Hematopoietic multipotent progenitor cell treated with erythropoietin and hydrocortisone succinate and interleukin-3 and kit ligand, for 6 days (in vitro differentiated cells): ENCODE measurements at regions not wholly inside any gene's neighbourhood (a gene's known extent, or its start where the extent isn't known, plus 50 kb on each side); places are given as distances from the start of the nearest gene placed in this dataset.

ENCODE experiments used
- DNase-seq: peaks from one replicate; pipeline ENCODE4 v3.0.0-alpha.2; 2015

DNA sequence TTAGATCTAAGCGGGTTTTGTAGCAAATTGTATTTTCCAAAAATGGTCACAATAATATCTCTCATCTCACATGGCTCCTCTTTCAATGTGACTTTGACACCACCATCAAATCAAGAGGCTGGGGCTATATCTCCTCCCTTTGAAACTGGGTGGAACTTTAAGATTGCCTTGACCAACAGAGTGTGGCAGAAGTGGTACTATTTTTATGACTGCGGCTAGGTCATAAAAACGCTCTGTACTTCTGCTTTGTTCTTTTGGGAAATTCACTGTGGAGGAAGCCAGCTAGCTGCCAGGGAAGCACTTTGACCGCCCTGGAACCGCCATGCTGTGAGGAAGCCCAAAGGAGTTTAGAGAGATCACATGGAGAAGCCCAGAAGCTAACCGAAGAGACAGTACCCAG is 50.7 kb upstream of the ACOT11 start:
- DNase-seq = no peak

DNA sequence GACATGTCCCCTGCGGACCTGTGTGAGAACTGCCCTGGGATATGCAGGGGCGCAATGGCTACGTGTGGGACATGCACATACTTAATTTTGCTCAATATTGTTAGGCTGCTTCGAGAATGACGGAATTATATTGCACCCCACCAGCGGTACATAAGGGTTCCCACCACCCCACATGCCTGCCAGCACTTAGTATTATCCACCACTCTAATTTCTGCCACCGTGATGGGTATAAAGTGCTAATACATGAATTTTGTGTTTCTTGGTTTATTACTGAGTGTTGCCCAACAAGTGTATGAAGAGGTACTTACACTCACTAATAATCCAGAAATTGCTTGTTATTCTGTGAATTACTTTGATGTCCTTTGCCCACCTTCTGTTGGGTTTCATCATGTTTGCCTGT is 52.1 kb upstream of the ACOT11 start:
- no peak for DNase-seq

DNA sequence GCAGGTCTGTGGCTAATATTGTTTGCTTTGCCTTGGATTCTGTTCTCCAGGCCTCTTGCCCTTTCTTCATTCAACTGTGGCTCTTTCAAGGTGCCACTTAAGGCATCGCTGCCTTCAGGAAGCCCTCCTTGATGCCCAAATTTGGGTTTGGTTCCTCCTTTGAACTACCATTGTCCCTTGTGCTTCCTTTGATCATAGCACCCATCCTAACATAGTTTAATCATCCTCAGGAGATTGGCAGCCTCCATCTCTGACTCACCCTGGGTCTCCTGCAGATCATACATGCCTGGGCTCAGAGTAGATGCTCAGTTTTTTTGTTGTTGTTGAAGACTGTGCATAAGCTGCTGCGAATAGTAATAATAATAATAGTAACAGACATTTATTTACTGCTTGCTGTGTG is 54.4 kb upstream of the ACOT11 start:
- no peak for DNase-seq

DNA sequence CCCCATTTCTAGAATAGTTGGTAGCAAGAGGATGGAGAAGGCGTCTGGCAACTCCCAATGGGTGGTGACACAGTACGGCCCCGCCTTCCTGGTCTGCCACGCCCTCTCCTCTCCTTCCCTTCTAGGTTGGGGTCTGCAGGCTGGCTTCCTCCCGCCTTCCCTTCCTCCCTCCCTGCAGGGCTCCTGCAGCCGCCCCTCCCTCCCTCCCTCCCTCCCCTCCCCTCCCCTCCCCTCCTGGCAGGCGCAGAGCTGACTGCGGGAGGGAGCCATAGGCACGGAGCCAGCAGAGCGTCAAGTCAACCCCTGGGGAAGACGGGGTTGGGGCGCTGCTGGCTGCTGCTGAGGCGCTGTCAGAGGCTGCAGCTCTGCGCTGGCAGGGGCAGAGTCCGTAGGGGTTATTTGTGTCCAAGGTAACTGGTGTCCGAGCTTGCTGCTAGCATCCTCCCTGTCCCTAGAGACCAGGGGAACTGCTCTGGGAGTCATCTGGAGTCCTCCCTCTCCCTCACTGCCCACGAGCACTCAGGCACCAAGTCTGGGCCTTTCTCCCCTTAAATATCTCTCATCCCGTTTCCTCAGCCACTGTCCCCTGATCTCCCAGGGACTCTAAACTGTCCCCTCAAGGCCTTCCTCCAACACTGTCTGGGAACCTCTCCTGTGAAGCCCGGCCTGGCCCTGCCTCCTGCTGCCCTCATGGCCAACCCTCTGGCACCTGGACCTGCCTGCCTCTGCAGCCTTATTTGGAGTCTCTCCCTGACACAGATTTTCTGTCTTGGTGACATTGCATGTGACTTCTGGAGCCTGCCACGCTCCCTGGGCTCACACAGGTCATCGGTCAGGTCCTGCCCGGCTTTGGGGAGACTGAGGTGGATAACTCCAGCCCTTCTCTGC is 57.4 kb upstream of the ACOT11 start:
- peak; percentile 67 for DNase-seq

DNA sequence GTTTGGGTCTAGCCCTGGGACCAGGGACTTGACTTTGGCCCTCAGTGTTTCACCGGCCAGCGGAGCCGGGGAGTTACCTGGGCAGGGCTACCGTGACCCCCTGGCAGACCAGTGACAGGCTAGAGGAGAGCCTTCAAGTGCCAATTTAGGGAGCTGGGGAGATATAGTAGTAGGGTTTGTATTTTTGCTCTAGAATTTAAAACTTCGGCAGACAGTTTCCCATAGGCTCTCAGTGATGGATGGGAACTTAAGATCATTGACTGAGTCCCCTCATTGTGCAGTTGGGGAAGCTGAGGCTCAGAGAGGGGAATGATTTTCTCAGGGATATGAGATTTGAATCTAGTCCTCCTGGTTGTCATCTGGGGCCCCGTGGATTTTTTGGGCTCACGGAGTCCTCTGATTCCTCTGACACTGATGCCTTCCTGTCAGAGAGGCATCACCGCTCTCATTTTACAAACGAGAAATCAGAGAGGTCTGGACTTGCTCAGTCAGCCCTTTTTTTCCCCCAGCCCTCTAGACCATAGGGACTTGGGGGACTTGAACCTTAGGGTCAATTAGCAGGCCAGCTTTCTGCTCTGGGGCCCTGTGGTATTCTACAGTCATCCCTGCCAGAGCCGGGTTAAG is 58.3 kb upstream of the ACOT11 start:
- no peak for DNase-seq

DNA sequence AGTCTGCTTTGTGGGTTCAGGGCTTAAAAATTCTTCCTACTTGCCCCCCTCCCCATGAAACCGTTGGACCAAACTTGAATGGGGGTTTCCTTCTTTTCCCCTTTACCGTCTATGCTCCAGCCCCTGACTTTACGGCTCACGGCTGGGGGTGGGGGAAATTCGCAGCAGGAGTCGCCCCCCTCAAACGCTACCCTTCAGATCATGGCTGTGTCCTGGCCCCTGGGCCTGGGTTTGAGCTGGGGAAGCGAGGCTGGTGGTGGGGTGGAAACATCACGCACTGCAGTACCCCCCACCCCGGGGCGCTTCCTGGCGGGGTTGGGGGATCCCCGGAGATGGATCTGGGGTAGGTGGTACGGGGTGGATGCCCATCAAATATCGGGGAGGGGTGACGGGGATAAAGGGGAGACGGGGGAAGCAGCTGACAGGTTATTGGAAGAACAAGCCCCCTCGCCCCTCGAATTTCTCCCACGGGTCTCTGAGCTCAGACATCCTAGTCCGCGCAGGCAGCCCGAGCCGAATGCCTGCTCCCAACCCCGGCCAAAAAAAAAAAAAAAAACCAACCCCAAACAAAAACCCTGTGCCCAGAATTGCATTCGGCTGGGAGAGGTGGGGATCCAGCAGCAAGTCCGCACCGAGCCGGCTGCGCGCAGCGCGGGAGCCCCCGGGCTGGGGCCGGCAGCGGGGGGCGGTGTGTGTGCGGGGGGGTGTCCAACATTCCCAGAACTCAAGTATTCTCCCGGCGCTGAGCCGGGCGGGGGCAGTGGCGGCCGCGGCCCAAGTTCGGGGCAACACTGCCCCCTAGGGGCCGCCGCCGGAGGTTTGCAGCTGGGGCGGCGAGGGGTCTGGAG is 59.0 kb upstream of the ACOT11 start:
- peak; percentile 82 for DNase-seq

DNA sequence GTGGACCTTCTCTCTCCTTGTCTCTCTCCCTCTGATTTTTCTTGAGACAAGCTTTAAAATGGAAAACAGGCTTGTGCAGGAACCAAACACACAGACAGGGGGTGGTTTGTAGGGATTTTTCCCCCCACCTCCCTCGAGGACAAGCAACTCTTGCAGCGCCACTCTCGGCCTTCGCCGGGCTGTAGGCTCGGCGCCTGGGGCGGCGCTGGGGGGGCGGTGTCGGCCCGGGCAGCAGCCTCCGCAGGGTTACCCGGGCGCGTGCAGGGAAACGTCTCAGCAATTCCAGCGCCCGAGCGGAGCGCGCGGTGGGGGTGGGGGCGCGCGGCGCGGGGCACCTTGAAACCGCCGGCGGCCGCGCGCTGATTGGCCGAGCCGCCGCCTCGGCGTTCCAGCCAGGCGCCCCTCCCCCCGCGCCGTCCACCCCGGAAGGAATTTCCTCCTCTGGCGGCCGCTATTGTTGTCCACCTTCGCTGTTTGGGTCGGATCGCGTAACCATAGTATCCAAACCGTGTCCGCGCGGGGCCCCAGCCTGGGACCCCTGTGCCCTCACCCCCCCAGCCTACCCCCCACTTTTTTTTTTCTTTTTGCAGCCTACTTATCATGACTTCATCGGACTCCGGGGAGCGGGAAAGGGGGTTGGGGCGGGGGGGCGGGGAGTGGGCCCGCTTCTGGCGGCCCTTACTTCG is 59.8 kb upstream of the ACOT11 start:
- DNase-seq = peak; percentile 91

DNA sequence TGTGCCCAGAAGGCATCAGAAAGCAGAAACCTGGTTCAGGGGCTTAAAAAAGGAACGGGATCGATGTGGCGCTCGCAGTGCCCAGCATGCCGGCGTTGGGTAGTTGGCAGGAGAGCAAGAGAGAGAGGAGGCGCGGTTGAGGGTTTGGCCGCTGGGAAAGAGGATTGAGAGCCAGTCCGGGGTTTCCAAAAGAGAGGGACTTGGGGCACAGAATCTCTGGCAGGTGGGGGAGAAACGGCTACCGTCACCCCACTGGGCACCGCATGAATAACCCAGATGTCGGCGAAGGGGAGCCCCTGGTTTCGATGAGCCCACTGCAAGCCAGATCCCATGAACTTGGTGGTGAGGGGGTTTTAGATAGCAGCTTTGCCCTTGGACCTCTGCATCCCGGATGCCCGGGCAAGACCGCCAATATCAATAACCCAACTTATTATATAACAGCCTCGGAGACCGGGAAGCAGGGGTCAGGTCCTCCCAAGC is 60.4 kb upstream of the ACOT11 start:
- DNase-seq = peak; percentile 59

DNA sequence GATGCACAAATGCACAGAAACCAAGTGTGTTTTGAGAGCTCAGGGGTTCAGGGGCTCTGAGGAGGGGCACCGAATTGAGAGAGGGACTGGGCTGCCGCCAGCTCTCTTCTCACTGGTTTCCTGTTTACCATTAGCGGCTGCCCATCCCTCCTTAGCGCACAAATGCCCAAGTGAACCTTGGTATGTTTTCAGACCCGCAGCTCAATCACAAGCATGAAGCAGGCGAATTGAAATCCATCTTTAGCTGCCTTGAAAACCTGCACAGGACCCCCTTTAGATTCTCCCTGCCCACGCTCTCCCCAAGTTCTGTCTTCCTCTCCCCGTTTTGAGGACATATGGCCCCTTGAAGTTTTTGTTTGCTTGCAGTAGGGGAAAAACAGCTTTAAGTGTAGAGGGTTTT is 61.1 kb upstream of the ACOT11 start:
- peak; percentile 39 for DNase-seq

DNA sequence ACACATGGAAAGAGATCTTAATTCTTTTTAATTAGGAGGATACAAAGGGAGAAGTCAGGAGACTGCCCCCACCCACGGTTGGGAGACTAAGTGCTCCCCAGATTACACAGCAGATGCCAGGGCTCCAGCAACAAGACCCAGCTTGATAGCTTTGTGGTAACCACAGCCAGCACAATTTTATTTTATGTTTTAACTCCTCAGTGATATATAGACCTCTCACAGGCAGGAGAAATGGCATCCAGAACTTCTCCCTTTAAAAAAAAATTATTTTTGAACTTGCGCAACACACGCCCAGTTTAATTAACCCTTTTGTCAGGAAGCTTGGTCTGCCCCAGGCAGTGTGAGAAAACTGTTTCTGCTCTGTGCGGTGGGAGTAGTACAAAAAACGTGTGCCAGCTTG is 62.6 kb upstream of the ACOT11 start:
- peak; percentile 67 for DNase-seq

DNA sequence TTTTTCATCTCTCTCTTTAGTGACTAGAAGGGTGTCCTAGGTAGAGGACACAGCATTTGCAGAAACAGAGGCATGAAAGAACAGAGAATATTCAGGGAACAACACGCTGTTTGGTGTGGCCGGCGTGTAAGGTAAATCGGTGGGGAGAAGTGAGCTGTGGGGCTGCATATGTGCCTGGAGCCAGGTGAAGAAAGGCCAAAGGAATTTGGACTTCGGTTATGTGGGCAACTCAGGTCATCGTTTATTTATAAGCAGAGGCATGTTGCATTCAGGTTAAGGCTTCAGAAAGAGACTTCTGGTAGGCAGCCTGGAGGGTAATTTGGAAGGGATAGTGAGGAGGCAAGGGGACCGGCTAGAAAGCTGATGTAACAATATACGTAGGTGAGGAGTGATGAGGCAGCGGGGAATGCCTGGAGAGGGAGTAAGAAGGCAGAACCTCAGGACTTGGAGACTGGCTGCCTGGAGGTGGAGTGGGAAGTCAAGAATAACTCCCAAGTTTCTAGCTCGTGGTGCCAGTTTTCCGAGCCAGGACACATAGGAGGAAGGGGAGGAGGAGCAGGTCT is 64.1 kb upstream of the ACOT11 start:
- DNase-seq = no peak

DNA sequence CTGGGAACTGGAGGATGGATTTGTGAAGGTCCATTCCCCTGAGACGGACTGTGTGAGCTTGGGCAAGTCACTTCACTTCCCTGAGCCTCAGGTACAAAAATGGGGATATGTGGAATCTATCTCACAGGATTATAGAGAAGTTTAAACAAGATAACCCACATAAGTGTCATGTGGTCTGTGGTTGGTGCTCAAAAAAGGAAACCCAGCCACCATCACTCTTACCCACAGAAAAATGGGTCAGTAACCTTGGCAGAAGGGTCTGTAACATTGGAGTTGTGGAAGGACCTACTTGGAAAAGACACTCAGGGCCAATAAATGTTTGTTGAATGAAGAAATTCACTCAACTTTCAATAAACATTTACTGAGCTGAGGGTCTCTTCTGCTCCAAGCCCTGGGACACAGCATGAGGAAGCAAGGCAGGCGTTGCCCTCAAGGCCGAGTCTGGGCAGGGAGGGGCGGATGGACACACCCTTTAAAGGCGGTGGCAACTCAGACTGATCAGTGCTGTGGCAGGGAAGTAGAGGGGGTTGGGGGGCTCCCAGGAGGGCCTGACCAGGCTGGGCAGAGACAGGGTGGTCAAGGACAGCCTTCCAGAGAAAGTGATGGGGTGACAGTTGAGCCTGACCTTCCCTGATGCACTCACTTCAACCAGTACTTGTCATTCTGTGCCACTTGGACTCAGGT is 66.7 kb upstream of the ACOT11 start:
- peak; percentile 83 for DNase-seq

DNA sequence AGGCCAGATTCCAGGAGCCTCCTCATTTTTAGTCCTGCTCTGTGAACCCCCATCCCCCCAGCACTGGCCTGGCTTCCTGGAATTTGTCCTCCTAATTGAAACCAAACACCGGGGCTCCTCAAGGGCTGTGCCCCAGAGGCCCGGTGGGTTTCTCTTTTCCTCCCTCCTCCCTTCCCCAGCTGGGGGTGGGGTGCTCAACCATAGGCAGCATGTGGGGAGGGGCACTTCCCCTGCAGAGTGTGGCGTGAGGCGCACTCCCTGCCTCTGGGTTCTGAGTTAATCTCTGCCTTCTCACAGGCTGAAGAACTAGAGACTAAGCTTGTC is 67.5 kb upstream of the ACOT11 start:
- DNase-seq = peak; percentile 58

DNA sequence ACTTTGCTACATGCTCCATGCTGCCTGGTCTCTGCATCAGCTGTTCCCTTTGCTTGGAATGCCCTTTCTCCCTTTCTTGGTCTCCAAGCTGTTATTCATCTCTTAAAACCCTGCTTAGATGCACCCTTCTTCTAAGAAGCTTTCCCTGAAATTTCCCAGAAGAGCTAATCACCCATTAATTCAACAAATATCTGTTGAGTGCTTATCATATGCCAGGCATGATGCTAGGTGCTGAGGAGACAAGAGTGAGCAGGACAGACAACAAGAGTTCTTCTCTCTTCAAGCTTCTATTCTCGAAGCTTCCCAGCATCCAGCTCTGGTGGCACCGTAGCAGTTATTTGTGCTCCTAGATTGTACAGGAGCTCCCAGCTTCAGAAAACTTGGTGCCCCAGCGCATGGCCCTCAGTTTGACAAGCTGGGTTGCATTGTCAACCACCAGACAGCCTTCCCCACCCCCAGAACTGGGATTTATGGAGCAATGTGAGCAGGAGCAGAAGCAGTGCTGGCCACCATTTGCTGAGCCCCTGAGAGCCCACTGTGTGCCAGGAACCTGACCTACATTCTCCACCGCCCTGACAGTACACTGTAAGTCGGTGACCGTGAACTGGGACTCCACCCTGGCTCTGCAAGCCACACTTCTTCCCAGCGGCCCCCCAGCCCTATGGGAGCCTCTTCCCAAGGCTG is 68.0 kb upstream of the ACOT11 start:
- DNase-seq = peak; percentile 61

DNA sequence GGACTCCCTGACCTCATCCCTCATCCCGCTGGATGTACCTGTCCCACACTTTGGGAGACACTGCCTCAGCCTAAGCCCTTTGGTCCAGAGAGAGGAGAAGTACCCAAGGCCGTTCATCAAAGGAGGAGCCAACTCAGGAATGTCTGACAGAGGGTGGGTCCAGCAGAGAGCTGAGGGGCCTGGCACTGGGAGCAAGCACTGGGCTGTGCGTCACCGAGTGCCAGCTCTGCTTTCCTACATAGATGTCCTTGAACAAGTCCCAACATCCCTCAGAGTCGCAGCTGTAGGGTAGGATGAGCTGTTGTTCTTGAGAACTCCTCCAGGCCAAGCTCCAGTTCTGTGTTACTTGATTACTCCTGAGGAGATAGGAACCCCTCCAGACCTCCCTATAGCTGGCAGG is 68.8 kb upstream of the ACOT11 start:
- no peak for DNase-seq

DNA sequence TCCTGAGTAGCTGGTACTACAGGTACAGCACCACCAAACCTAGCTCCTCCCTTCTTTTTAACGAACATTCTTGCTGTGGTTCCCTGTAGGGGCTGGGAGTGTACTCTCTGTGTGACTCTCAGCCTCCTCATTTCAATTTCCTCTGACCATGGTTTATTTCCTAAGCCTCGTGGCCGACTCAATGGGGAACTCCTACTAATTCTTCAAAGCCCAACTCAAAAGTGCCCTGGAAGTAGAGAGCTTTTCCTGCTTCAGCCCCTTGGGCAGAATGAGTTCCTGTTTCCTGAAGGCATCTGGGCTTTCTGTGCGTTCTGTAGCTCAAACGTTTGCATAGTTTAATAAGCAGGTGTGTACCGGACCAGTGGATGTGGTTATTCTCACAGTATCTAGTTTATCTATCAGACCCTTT is 70.9 kb upstream of the ACOT11 start:
- DNase-seq = peak; percentile 35

DNA sequence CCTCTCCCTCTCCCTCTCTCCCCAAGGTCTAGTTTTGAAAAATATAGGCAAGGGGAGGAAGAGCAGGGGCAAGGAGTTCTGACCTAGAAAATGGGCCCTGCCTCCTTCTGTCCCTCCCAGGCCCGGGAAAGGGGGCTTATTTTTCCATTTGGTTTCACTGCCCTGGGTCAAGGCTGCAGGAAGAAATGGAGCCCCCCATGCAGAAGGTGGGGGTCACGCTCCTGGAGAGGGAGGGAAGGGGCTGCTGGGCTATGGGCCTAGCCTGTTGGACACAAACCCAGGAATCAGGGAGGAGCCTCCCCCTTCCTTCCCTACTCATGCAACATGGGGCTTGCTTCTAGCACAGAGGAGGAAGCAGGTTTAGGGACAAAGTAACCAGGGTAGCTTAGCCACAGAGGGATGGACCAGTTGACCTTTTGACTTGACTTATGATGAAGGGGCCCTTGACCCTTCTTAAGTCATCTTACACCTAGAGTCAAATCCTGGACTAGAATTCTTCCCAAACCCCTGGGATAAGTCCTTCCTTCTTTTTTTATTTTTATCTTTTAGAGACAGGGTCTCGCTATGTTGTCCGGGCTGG is 70.4 kb upstream of the SSBP3 start:
- DNase-seq = peak; percentile 15

DNA sequence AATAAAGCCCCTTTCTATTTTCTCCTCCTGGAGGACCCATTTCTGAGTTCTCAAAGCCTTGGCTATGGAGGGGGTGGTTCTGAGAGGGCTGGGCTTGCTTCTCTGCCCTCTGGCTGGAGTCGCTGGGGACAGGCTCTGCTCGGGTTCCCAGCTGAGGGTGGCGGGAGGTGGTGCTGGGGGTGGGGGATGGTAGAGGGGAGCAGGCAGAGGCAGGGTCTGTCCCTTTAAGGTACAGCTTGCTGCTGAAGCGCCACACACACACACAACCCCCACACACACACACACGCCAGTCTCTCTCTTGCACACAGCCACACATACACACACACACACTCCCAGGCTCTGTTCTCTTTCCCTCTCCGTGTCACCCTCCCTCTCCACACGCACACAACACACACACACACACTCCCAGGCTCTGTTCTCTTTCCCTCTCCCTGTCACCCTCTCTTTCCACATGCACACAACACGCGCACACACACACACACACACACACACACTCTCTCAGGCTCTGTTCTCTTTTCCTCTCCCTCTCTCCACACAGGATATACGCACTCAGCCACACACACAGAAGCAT is 69.8 kb upstream of the SSBP3 start:
- peak; percentile 26 for DNase-seq

DNA sequence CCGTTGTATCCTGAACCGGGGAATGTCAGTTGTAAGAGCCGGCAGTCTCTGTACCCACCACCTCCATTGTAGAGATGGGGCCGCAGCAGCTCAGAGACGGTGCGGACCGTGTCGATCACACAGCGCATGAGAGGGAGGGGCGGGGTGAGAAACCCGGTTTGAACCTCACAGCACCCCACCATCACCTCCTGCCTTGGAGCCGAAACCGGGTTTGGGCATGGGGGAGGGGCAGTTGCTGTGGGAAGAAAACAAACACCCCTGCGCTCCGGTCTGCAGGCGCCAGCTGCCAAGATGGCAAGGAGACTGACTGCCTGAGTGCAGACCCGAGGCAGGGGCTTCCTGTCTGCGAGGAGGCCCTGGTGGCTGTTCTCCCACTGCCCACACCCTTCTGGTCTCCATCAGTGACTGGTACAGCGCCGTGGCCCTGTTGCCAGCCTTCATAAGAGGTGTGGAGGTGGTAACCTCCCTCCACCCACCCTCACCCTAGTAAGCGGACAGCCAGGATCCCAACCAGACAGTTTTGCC is 69.2 kb upstream of the SSBP3 start:
- peak; percentile 31 for DNase-seq
